PC-3 (cell line): ENCODE measurements at regions not wholly inside any gene's neighbourhood (a gene's known extent, or its start where the extent isn't known, plus 50 kb on each side); places are given as distances from the start of the nearest gene placed in this dataset.

ENCODE experiments used
- EZH2 ChIP-seq: fragments of 300-600 bp; sonication (generic); IDR thresholded peaks from one replicate; pipeline ENCODE4 v1.6.1; 2017; ENCODE audit warnings: antibody characterized with exemption, mild to moderate bottlenecking, low read length; ENCODE audit not compliant: unreplicated experiment
- EZH2phosphoT487 ChIP-seq: fragments of 300-600 bp; sonication (generic); IDR thresholded peaks from 2 replicates; pipeline ENCODE4 v1.6.1; 2018; ENCODE audit warnings: mild to moderate bottlenecking, antibody characterized with exemption, low read length, borderline replicate concordance
- TF ChIP-seq, protein P1 (sequence below): fragments of 300-600 bp; sonication (generic); conservative IDR thresholded peaks from 2 replicates; pipeline ENCODE4 v1.5.1; 2017; ENCODE audit warnings: antibody characterized with exemption, low read depth, mild to moderate bottlenecking, low read length

DNA sequence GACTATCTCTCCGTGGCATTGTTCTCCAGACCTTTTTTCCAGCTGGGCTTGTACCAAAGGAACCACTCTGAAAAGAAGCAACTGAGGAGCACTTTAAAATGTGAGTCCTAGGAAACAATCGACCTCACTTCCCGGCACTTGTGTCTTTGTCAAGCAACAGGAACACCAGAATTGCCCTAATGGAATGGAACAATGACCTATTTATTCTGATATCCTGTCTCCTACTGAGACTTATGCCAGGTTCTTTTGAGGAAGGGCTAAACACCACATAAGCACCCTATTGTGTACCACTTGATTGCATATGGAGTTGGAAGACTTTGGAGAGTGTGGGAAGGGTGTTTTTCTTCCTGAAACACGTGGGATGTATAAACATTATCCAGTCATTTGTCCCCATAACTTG, 56.8 kb upstream of the TGFBR2 start:
- TF ChIP-seq EZH2 (no peak), EZH2phosphoT487 (no peak)
- TF ChIP-seq, protein P1, sequence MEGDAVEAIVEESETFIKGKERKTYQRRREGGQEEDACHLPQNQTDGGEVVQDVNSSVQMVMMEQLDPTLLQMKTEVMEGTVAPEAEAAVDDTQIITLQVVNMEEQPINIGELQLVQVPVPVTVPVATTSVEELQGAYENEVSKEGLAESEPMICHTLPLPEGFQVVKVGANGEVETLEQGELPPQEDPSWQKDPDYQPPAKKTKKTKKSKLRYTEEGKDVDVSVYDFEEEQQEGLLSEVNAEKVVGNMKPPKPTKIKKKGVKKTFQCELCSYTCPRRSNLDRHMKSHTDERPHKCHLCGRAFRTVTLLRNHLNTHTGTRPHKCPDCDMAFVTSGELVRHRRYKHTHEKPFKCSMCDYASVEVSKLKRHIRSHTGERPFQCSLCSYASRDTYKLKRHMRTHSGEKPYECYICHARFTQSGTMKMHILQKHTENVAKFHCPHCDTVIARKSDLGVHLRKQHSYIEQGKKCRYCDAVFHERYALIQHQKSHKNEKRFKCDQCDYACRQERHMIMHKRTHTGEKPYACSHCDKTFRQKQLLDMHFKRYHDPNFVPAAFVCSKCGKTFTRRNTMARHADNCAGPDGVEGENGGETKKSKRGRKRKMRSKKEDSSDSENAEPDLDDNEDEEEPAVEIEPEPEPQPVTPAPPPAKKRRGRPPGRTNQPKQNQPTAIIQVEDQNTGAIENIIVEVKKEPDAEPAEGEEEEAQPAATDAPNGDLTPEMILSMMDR, result no peak
